K562 (cell line): ENCODE measurements at regions not wholly inside any gene's neighbourhood (a gene's known extent, or its start where the extent isn't known, plus 50 kb on each side); places are given as distances from the start of the nearest gene placed in this dataset.

Experiments used
- ATAC-seq: fragments of 200-7000 bp; cut with Tn5 transposase; 3 replicates; pipeline ENCODE4 v1.9.1; 2020; ENCODE audit warnings: moderate library complexity
- BruUV-seq: library from RNA; stranded (reverse); fragments of 400-500 nt; replicated peaks from 2 replicates; lab custom pipeline; 2021; lab: Mats Ljungman, UMichigan
- CTCF ChIA-PET: fragments of 300-600 bp; formaldehyde crosslinking; extraction: SDS; loops from one replicate; lab custom pipeline; 2021; ENCODE audit warnings: low intra/inter-chr PET ratio; lab: Yijun Ruan, JAX
- POLR2A ChIA-PET: fragments of 300-600, 350-650 bp; sonication (Branson Sonifier 250); formaldehyde crosslinking; extraction: SDS; loops from one replicate; lab custom pipeline; 2021; ENCODE audit warnings: antibody characterized with exemption, inconsistent platforms; lab: Yijun Ruan, JAX
- DNase-seq, 4 experiments: peaks; one replicate each; pipeline versions ENCODE4 v3.0.0 to v3.0.0-alpha.2; 2011 to 2018; ENCODE audit warnings: low spot score in 3 of 4, mixed read lengths in 3 of 4; ENCODE audit errors: extremely low read depth in 1 of 4
- FAIRE-seq: peaks from 2 replicates; lab custom pipeline; 2011; peaks lifted over from hg19 to GRCh38; lab: Jason Lieb, UNC
- H2AFZ ChIP-seq: 2 replicates; pipeline ENCODE4 v1.6.0; 2011; ENCODE audit warnings: low read depth, low read length, control low read depth, inconsistent platforms
- H3K27ac ChIP-seq: fragments of 200-600 bp; 3 replicates; pipeline ENCODE4 v1.8.0; 2011; ENCODE audit warnings: low read depth, mild to moderate bottlenecking, control low read depth, inconsistent platforms, low read length, moderate library complexity, mixed read lengths; ENCODE audit errors: extremely low read depth
- H3K27me3 ChIP-seq, 2 experiments: fragments of 300-600 bp in 1 of 2; 2 replicates in 1 of 2; 3 replicates in 1 of 2; pipeline versions ENCODE4 v1.6.0 to v1.8.0; 2011; ENCODE audit warnings: inconsistent platforms in 2 of 2, low read length in 2 of 2, mild to moderate bottlenecking in 1 of 2, mixed read lengths in 1 of 2, moderate library complexity in 1 of 2; ENCODE audit not compliant: control insufficient read depth in 2 of 2, insufficient read depth in 2 of 2
- H3K36me3 ChIP-seq: fragments of 300-600 bp; 3 replicates; pipeline ENCODE4 v1.8.0; 2011; ENCODE audit warnings: mild to moderate bottlenecking, low read length, inconsistent platforms; ENCODE audit not compliant: control insufficient read depth, insufficient read depth
- H3K4me1 ChIP-seq, 2 experiments: fragments of 200-600 bp in 1 of 2; replicated peaks in 1 of 2; 2 replicates in 1 of 2; 3 replicates in 1 of 2; pipeline versions ENCODE4 v1.5.1 to v1.8.0; 2011; ENCODE audit warnings: inconsistent platforms in 2 of 2, low read length in 2 of 2, mild to moderate bottlenecking in 1 of 2, mixed read lengths in 1 of 2, moderate library complexity in 1 of 2; ENCODE audit not compliant: control insufficient read depth in 2 of 2, insufficient read depth in 2 of 2
- H3K4me2 ChIP-seq: 2 replicates; pipeline ENCODE4 v1.6.1; 2011; ENCODE audit warnings: low read length, control low read depth, inconsistent platforms, mixed read lengths; ENCODE audit not compliant: insufficient read depth
- H3K4me3 ChIP-seq: fragments of 200-600 bp; sonication (generic), shearing (Covaris generic); 2 replicates; pipeline ENCODE4 v1.5.1; 2016; ENCODE audit warnings: control low read depth, inconsistent platforms
- H3K79me2 ChIP-seq: fragments of 200-600 bp; 3 replicates; pipeline ENCODE4 v1.8.0; 2011; ENCODE audit warnings: low read length, inconsistent platforms; ENCODE audit not compliant: control insufficient read depth, insufficient read depth
- H3K9ac ChIP-seq, 2 experiments: 2 replicates each; pipeline versions ENCODE4 v1.6.0 to v1.6.1; 2011; ENCODE audit warnings: low read depth in 2 of 2, low read length in 2 of 2, control low read depth in 1 of 2, inconsistent platforms in 1 of 2, mild to moderate bottlenecking in 1 of 2, mixed read lengths in 1 of 2; ENCODE audit not compliant: insufficient read depth in 1 of 2
- H3K9me1 ChIP-seq: one replicate; pipeline ENCODE4 v1.6.0; 2011; ENCODE audit warnings: inconsistent platforms, mild to moderate bottlenecking, low read length, moderate library complexity; ENCODE audit not compliant: control insufficient read depth, insufficient read depth
- H3K9me3 ChIP-seq: replicated peaks from 2 replicates; pipeline ENCODE4 v1.5.1; 2011; ENCODE audit warnings: low read depth, low read length, inconsistent platforms; ENCODE audit not compliant: control insufficient read depth, insufficient read depth
- H4K20me1 ChIP-seq: replicated peaks from 2 replicates; pipeline ENCODE4 v1.6.1; 2011; ENCODE audit warnings: low read length, inconsistent platforms, mixed read lengths; ENCODE audit not compliant: control insufficient read depth, insufficient read depth
- CC2D1A ChIP-seq: fragments of 450-650 bp; IDR thresholded peaks from 2 replicates; pipeline ENCODE4 v1.6.1; 2017; ENCODE audit warnings: mild to moderate bottlenecking
- EGR1 ChIP-seq: fragments of 450-650 bp; conservative IDR thresholded peaks from 2 replicates; pipeline ENCODE4 v1.6.1; 2017; ENCODE audit warnings: mild to moderate bottlenecking
- KAT7 ChIP-seq: sonication (generic); formaldehyde crosslinking; IDR thresholded peaks from 2 replicates; pipeline ENCODE4 v1.8.0; 2022; ENCODE audit warnings: missing genetic modification reagents, mild to moderate bottlenecking, borderline replicate concordance
- RBM15 ChIP-seq: fragments of 200-400 bp; formaldehyde crosslinking; IDR thresholded peaks from 2 replicates; pipeline ENCODE4 v1.6.1; 2018; ENCODE audit warnings: mild to moderate bottlenecking, low read length, moderate library complexity; ENCODE audit not compliant: insufficient read depth
- SMARCA5 ChIP-seq: fragments of 450-650 bp; IDR thresholded peaks from 2 replicates; pipeline ENCODE4 v1.6.1; 2016
- ZBTB7A ChIP-seq: IDR thresholded peaks from 2 replicates; pipeline ENCODE4 v1.6.1; 2011; ENCODE audit warnings: low read depth, mild to moderate bottlenecking, low read length, moderate library complexity, borderline replicate concordance; ENCODE audit not compliant: control insufficient read depth
- ZC3H8 ChIP-seq: fragments of 450-650 bp; IDR thresholded peaks from 2 replicates; pipeline ENCODE4 v1.6.1; 2017
- ZNF431 ChIP-seq: sonication (generic); formaldehyde crosslinking; IDR thresholded peaks from 2 replicates; pipeline ENCODE4 v1.8.0; 2022; ENCODE audit warnings: mild to moderate bottlenecking, missing genetic modification reagents
- ZNF583 ChIP-seq: fragments of 250-450 bp; sonication (Bioruptor Pico); IDR thresholded peaks from 2 replicates; pipeline ENCODE4 v1.4.0; 2020
- WGBS: fragments of 100-300 bp; shearing (Covaris generic); methylation state at CpG from one replicate; pipeline ENCODE4 v1.1.6; 2016; ENCODE audit warnings: low coverage, mixed read lengths; ENCODE audit not compliant: insufficient coverage; ENCODE audit errors: missing lambda C conversion rate; 5-methylcytosine and 5-hydroxymethylcytosine counted together
- in situ Hi-C: fragments of 300-500 bp; cut with MboI; formaldehyde crosslinking; loops from 4 replicates; pipeline ENCODE4 v1.15.0; 2018; ENCODE audit warnings: inconsistent platforms, mixed read lengths
- intact Hi-C: fragments of 100-400 bp; cut with micrococcal nuclease; formaldehyde crosslinking; loops from 2 replicates; pipeline ENCODE4 v1.14.2; 2022
- TF ChIP-seq, protein P1 (sequence below): sonication (generic); formaldehyde crosslinking; IDR thresholded peaks from 2 replicates; pipeline ENCODE4 v1.8.0; 2022; ENCODE audit warnings: missing genetic modification reagents, mild to moderate bottlenecking, moderate library complexity, borderline replicate concordance
- TF ChIP-seq, protein P2 (sequence below): fragments of 250-450 bp; sonication (Bioruptor Pico); IDR thresholded peaks from 2 replicates; pipeline ENCODE4 v1.5.0; 2022; ENCODE audit warnings: mild to moderate bottlenecking
- TF ChIP-seq, protein P3 (sequence below): sonication (generic); IDR thresholded peaks from 2 replicates; pipeline ENCODE4 v1.6.1; 2016

DNA sequence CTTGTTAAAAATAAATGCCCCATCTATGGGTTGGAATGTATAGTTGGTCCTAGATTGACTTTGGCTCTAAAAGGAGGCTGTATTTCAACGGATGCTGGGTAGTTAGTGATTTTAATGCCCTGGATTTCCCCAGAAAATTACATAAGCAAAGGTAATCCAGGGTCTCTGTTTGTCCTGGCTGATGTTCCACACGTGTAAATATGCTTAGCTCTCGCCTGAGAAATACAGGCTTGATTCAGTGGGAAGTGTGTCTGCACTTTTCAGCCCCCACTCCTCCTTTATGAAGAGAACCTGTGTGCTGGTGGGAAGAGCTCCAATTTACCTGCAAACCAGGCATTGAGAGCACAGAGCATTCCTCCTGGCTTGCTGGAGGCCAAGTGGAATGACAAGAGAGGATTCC lies 294.6 kb upstream of the CLINT1 start:
- in situ Hi-C loops (no loop called here), intact Hi-C loops (no loop called here)
- no peak for TF ChIP-seq CC2D1A
- no peak for TF ChIP-seq ZNF431 (CRISPR knock-in tag)
- no peak for TF ChIP-seq RBM15
- no peak for TF ChIP-seq ZC3H8
- TF ChIP-seq, protein P1, sequence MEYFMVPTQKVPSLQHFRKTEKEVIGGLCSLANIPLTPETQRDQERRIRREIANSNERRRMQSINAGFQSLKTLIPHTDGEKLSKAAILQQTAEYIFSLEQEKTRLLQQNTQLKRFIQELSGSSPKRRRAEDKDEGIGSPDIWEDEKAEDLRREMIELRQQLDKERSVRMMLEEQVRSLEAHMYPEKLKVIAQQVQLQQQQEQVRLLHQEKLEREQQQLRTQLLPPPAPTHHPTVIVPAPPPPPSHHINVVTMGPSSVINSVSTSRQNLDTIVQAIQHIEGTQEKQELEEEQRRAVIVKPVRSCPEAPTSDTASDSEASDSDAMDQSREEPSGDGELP (CRISPR knock-in tag), result no peak
- no peak overlapping the region for H3K9ac ChIP-seq
- no peaks in the 10 kb centered on the region for H3K9me3 ChIP-seq
- H3K4me2 ChIP-seq, result no peak overlapping the region
- ATAC-seq (no peak), FAIRE-seq (no peak), DNase-seq (no peak)
- BruUV-seq, result no TSS peak
- H3K36me3 ChIP-seq, result no peaks in the 10 kb centered on the region
- H3K4me3 ChIP-seq, result no peak overlapping the region
- ChIA-PET POLR2A (no interaction called here), CTCF (no interaction called here)
- no peaks in the 10 kb centered on the region for H3K4me1 ChIP-seq
- 0% methylated on average over 3 of the region's 3 CpGs for WGBS
- H2AFZ ChIP-seq, result no peak overlapping the region
- no peaks in the 10 kb centered on the region for H3K79me2 ChIP-seq
- H3K27me3 ChIP-seq, result no peaks in the 10 kb centered on the region
- H3K9me1 ChIP-seq, result no peaks in the 10 kb centered on the region
- no peak overlapping the region for H3K27ac ChIP-seq
- H4K20me1 ChIP-seq, result no peaks in the 10 kb centered on the region

DNA sequence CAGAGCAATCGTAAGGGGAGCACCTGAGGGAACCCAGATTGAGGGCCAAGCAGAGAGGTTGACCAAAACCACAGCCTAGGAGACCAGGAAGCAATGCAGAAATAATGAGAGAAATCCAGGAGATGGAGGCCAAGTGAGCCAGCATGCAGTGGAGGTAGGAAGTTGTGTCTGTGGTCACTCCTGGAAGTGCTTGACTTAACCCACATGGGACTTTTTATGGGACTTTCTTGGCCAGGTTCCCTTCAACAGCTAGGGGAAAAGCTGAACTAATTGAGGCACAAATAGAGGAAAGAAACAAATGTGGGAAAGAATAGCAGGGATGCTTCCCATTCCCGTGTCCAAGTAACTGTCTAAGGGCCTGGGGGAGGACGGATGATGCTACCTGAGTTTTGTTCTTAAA lies 293.2 kb upstream of the CLINT1 start:
- no peak overlapping the region for H3K27ac ChIP-seq
- no peaks in the 10 kb centered on the region for H3K79me2 ChIP-seq
- no peaks in the 10 kb centered on the region for H4K20me1 ChIP-seq
- no peaks in the 10 kb centered on the region for H3K9me1 ChIP-seq
- H2AFZ ChIP-seq, result no peak overlapping the region
- H3K4me2 ChIP-seq, result no peak overlapping the region
- no peaks in the 10 kb centered on the region for H3K9me3 ChIP-seq
- intact Hi-C loops, result no loop called here
- in situ Hi-C loops, result no loop called here
- no peak overlapping the region for H3K4me3 ChIP-seq
- 0% methylated on average over 3 of the region's 3 CpGs for WGBS
- ATAC-seq (no peak), FAIRE-seq (no peak), DNase-seq (no peak)
- no TSS peak for BruUV-seq
- no peaks in the 10 kb centered on the region for H3K27me3 ChIP-seq
- H3K36me3 ChIP-seq, result no peaks in the 10 kb centered on the region
- ChIA-PET CTCF (no interaction called here), POLR2A (no interaction called here)
- H3K9ac ChIP-seq, result no peak overlapping the region
- no peaks in the 10 kb centered on the region for H3K4me1 ChIP-seq
- no peak for TF ChIP-seq KAT7 (CRISPR knock-in tag)
- TF ChIP-seq ZNF583 (CRISPR knock-in tag), result no peak
- TF ChIP-seq SMARCA5, result no peak
- TF ChIP-seq, protein P2, sequence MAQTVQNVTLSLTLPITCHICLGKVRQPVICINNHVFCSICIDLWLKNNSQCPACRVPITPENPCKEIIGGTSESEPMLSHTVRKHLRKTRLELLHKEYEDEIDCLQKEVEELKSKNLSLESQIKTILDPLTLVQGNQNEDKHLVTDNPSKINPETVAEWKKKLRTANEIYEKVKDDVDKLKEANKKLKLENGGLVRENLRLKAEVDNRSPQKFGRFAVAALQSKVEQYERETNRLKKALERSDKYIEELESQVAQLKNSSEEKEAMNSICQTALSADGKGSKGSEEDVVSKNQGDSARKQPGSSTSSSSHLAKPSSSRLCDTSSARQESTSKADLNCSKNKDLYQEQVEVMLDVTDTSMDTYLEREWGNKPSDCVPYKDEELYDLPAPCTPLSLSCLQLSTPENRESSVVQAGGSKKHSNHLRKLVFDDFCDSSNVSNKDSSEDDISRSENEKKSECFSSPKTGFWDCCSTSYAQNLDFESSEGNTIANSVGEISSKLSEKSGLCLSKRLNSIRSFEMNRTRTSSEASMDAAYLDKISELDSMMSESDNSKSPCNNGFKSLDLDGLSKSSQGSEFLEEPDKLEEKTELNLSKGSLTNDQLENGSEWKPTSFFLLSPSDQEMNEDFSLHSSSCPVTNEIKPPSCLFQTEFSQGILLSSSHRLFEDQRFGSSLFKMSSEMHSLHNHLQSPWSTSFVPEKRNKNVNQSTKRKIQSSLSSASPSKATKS (CRISPR knock-in tag), result no peak
- TF ChIP-seq EGR1, result no peak
- no peak for TF ChIP-seq ZBTB7A
- TF ChIP-seq, protein P3, sequence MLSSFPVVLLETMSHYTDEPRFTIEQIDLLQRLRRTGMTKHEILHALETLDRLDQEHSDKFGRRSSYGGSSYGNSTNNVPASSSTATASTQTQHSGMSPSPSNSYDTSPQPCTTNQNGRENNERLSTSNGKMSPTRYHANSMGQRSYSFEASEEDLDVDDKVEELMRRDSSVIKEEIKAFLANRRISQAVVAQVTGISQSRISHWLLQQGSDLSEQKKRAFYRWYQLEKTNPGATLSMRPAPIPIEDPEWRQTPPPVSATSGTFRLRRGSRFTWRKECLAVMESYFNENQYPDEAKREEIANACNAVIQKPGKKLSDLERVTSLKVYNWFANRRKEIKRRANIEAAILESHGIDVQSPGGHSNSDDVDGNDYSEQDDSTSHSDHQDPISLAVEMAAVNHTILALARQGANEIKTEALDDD, result no peak
